ENCODE measurements at regions not wholly inside any gene's neighbourhood (a gene's known extent, or its start where the extent isn't known, plus 50 kb on each side); places are given as distances from the start of the nearest gene placed in this dataset.
"Not testable (repeated sequence)": the region's sequence is repeated elsewhere in the genome, so short reads cannot be mapped to it uniquely, and the experiment has no call there.

GRCh38 chr2:216932113-216932862 lies 72.4 kb upstream of the TNP1 start:
- no peaks in the 10 kb centered on the region for H3K4me1 ChIP-seq
- H3K27me3 ChIP-seq = no peaks in the 10 kb centered on the region
- no peak overlapping the region for H3K4me3 ChIP-seq
- H3K36me3 ChIP-seq = no peaks in the 10 kb centered on the region
- H3K9me3 ChIP-seq = no peaks in the 10 kb centered on the region
- no peak overlapping the region for H3K27ac ChIP-seq
- intact Hi-C loops (cut with DNase I; ENCODE audit: low total_unique reads) = no loop called here
- DNase-seq = no peak
- TF ChIP-seq CTCF (IDR thresholded peaks at IDR 0.05) (no peak), POLR2A (IDR thresholded peaks at IDR 0.05) (no peak)

- no peak overlapping the region for H3K27ac ChIP-seq
- H3K4me3 ChIP-seq = no peak overlapping the region
- H3K4me1 ChIP-seq = no peaks in the 10 kb centered on the region
- intact Hi-C loops (cut with DNase I; ENCODE audit: low total_unique reads) = no loop called here
- H3K27me3 ChIP-seq = no peaks in the 10 kb centered on the region
- TF ChIP-seq CTCF (IDR thresholded peaks at IDR 0.05) (no peak), POLR2A (IDR thresholded peaks at IDR 0.05) (no peak)
- no peaks in the 10 kb centered on the region for H3K36me3 ChIP-seq
- DNase-seq = no peak
- no peaks in the 10 kb centered on the region for H3K9me3 ChIP-seq
Measured at GRCh38 chr2:216930716-216931115, 70.9 kb upstream of the TNP1 start.

DNA sequence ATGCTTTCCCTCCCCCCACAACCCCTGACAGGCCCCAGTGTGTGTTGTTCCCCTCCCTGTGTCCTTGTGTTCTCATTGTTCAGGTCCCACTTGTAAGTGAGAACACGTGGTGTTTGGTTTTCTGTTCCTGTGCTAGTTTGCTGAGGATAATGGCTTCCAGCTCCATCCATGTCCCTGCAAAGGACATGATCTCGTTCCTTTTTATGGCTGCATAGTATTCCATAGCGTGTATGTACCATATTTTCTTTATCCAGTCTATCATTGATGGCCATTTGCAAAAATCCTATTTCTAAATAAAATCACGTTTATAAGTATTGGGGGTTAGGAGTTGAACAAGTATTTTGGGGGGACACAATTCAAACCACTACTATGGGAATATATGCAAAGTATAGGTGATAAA lies 69.5 kb upstream of the TNP1 start:
- DNase-seq; H3K27ac ChIP-seq; H3K27me3 ChIP-seq; intact Hi-C loops (cut with DNase I; ENCODE audit: low total_unique reads); H3K4me1 ChIP-seq; H3K9me3 ChIP-seq; H3K36me3 ChIP-seq; H3K4me3 ChIP-seq: not testable (repeated sequence)

GRCh38 chr2:216927163-216927562 lies 67.3 kb upstream of the TNP1 start:
- H3K4me3 ChIP-seq = no peak overlapping the region
- H3K27me3 ChIP-seq = no peaks in the 10 kb centered on the region
- TF ChIP-seq POLR2A (IDR thresholded peaks at IDR 0.05) (no peak), CTCF (IDR thresholded peaks at IDR 0.05) (no peak)
- H3K9me3 ChIP-seq = no peaks in the 10 kb centered on the region
- no peaks in the 10 kb centered on the region for H3K36me3 ChIP-seq
- no peaks in the 10 kb centered on the region for H3K4me1 ChIP-seq
- H3K27ac ChIP-seq = no peak overlapping the region
- intact Hi-C loops (cut with DNase I; ENCODE audit: low total_unique reads) = no loop called here
- DNase-seq = no peak

GRCh38 chr2:216925636-216926366 lies 65.9 kb upstream of the TNP1 start:
- no peaks in the 10 kb centered on the region for H3K4me1 ChIP-seq
- intact Hi-C loops (cut with DNase I; ENCODE audit: low total_unique reads) = no loop called here
- no peaks in the 10 kb centered on the region for H3K36me3 ChIP-seq
- DNase-seq = no peak
- H3K27me3 ChIP-seq = no peaks in the 10 kb centered on the region
- H3K27ac ChIP-seq = no peak overlapping the region
- H3K9me3 ChIP-seq = no peaks in the 10 kb centered on the region
- no peak for TF ChIP-seq POLR2A (IDR thresholded peaks at IDR 0.05)
- no peak for TF ChIP-seq CTCF (IDR thresholded peaks at IDR 0.05)
- H3K4me3 ChIP-seq = no peak overlapping the region

Measured in uterus (tissue), 3 donors.